ENCODE measurements at regions not wholly inside any gene's neighbourhood (a gene's known extent, or its start where the extent isn't known, plus 50 kb on each side); places are given as distances from the start of the nearest gene placed in this dataset.

DNA sequence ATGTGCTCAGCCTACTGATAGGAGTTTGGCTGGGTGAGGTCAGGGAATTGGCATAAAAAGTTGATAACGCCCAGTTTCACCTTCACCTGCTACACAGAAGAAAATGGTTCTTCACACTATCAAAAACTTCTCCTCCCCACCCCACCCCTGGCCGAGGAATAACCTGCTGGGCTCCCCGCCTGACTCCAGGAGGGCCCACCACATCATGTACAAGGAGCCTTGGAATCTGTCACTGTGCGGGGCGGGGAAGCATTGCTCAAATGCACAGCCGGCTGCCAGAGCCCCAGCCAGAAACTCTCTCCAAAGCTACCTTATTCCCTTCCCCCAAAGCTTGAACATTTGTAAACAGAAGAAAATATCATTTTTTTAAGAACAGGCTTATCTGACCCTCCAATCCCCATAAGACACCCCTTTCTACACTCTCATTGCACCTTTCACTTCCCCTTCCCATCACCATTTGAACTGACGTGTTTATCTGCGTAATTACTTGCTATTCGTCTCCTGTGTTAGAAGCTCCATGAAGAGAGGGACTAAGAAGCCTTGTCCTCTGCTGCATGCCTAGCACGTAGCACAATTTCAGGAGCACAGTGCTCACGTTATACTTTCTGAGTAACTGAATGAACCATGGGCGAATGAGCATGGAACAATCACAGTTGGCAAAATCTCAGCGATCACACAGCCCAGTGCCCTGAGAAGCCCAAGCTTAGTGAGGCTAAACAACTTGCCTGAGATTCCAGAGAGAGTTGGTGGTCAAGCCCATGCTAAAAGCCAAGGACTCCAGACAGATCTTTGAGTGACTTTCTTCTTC lies 82.9 kb downstream of the HES1 start:
- DNase-seq = no peak

DNA sequence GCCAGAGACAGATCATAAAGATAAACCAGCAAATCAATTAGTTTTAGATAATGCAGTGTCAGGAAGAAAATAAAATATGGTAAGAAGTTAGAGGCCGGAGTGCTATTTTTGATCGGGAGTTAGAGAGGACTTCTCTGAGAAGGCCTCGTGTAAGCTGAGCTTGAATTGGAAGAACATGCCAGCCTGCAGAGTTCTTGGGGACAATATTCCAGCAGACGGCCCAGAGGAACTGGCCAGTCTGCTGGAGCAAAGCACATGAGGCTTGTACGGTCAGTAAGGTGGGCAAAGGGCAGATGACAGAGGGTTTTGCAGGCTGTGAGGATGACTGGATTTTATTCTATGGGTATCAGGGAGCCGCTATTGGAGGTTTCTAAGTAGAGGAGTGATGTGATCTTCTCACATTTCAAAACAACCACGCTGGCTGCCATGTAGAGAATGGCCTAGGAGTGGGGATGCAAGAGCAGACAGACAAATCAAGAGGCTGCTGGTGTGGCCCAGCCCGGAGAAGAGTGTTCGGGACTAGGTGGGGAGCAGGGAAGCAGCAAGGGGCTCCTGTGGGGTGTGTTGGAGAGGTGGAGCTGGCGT lies 84.0 kb downstream of the HES1 start:
- DNase-seq = no peak

DNA sequence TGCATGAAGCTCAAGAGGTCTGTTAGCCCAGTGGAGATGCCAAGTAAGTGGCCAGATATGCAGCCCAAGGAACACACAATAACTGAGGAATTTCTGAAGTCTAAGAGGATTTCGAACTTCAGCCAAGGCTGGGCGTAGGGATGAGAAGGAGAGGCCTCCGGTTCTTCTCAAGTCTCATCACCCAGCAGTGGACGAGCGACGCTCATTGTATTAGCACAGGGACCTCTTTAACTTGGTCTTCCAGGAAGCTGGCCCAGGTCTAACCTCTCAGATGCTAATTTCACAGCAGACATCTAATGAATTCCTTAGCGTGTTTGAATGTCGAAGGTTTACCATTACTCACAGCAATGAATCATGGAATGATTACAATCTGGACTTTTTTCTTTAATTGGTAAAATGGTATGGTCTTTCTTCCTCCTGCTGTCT lies 85.0 kb downstream of the HES1 start:
- no peak for DNase-seq

GRCh38 chr3:194221336-194221735 lies 85.4 kb downstream of the HES1 start:
- no peak for DNase-seq

DNA sequence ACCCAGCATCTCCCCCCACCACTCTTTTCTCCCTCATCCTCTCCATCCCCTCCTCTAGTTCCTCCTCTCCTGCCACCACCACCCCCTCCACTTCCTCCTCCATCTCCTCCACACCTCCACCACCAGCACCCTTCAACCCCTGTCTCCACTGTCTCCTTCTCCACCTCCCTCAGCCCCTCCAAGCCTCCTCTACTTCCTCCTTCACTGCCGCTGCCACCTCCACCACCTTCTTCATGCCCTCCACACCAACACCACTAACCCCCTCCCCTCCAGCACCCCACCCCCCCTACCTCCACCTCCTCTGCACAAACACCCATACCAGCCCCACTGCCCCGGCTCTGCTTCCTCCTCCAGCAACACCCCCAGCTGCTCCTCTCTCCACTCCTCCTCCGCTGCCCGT lies 88.0 kb downstream of the HES1 start:
- DNase-seq = no peak

- no peak for DNase-seq
These were observed 88.8 kb downstream of the HES1 start for GRCh38 chr3:194224471-194225417.

DNA sequence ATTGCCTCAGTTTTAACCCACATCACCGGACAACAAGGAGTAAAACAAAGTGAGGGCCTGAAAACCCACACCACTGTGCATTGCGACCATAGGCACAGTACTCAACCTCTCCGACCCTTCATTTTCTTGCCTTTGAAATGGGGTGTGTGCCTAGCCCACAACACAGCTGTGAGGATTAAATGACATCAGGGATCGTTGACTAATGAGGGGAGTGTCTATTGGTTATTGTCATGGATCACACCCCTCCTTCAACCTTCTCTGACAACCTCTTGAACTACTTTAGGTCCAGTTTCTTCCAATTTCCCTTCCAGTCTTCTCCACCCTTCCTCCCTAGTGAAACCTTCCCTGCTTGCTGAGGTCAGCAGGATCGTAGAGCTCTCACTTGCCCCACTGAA lies 89.5 kb downstream of the HES1 start:
- no peak for DNase-seq

DNA sequence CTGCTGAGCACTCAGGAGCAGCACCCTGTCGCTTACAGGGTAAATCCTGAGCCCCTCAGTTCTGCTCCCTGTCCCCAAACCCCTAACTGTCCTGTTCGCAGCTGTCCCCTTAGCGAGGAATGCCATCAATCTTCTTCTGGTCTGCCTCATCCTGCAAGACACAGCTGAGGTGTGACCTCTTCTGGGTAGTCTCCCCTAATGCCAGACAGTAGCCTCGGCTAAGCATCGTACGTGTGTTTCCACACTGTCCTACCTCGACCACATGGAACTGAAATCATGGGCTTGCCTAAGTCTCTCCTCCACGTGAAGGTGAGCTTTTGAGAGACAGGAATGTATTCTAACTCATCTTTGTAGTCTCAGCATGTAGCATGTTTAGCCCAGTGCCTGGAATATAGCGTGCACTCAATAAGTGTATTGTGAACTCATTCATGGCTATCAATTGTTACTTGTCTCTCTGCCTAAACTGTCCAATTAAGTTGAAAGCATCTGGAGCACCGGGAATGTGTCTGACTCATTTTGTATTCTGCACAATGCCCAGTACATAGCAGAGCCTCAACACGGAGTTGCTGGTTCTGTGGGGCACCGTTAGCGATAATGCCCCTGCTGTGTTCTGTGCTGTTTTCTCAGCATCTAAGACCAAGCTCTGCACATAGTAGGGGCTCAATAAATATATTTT lies 90.2 kb downstream of the HES1 start:
- DNase-seq = no peak

DNA sequence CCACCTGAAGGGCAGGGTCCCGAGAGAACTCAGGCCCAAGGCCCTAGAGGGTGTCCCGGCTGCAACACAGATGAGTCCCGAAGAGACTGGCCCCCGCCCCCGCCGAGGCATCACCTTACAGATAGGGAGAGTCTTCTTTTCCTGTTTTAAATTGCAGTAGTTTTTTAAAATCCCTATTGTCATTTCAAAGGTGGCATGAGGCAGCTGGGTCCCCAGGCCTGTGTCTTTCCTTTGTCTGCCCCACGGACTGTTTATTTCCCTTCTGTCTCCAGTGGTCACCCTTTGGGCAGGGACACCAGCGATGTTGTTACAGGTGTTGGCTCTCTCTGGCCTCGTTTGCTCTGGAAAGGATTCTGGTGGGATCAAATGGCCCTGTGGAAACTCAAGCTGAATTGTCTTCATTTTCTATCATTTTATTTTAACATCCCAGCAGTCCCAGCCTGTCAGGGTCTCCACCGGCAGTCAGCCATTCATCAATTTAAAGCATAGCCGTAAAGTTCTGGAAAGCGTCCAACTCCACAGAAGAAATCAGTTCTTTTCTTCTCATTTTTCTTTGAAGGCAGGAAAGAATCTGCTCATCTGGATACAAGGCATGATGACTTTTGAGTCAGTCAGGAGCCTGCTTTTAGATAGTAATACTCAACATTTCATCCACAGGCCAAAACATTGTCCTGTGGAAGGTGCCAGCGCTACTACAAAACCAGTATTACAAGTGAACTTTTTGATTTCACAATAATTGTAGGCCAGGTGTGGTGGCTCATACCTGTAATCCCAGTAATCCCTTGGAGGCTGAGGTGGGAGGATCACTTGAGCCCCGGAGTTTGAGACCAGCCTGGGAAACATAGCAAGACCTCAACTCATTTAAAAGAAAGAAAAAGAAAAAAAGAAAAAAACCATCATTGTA lies 96.2 kb downstream of the HES1 start:
- peak; percentile 71 for DNase-seq

GRCh38 chr3:194233150-194233549 lies 97.2 kb downstream of the HES1 start:
- no peak for DNase-seq

- DNase-seq = no peak
These were observed 99.2 kb downstream of the HES1 start for GRCh38 chr3:194235160-194235559.

DNA sequence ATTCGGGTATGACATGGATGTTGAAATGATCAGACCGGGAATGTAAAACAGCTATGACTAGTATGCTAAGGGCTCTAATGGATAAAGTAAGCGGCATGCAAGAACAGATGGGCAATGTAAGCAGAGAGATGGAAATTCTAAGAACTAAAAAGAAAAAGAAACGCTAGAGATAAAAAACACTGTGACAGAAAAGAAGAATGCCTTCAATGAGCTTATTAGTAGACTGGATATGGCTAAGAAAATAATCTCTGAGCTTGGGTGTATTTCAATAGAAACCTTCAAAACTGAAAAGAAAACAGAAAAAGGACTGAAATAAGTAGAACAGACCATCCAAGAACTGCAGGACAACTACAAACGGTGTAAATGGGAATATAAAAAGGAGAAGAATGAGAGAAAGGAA lies 101.2 kb downstream of the HES1 start:
- DNase-seq = no peak

DNA sequence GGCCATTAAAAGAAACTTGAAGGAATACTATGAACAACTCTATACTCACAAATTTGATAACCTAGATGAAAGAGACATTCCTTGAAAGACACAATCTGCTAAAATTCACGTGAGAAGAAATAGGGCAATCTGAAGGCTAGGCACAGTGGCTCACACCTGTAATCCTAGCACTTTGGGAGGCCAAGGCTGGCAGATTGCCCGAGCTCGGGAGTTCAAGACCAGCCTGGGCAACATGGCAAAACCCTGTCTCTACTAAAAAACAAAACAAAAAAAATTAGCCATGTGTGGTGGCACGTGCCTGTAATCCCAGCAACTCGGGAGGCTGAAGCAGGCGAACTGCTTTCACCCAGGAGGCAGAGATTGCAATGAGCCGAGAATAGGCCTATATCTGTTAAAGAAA lies 104.8 kb downstream of the HES1 start:
- no peak for DNase-seq

- DNase-seq = no peak
These were observed 107.4 kb downstream of the HES1 start for GRCh38 chr3:194243172-194243837.

- DNase-seq = no peak
These were observed 107.0 kb downstream of the CPN2 start for GRCh38 chr3:194244167-194244566.

DNA sequence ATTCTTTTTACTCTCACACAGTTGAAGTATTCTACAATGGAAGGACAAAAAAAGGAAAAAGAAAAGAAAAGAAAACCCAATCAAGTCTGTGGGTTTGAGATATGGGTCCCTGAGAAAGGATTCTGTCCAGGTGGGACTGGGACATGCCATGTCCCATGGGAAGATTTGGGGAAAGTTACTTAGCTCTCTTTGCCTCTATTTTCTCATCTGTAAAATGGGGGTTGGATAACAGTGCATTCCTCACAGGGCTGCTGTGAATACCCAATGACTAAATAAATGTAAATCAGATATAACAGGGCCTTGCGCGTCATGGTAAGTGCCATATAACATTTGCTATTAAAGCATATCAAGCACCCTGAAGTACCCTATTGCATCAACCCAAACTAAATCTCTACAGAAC lies 105.7 kb downstream of the CPN2 start:
- DNase-seq = no peak

- no peak for DNase-seq
These were observed 105.1 kb downstream of the CPN2 start for GRCh38 chr3:194245975-194246561.

- DNase-seq = no peak
These were observed 104.3 kb downstream of the CPN2 start for GRCh38 chr3:194246709-194247349.

DNA sequence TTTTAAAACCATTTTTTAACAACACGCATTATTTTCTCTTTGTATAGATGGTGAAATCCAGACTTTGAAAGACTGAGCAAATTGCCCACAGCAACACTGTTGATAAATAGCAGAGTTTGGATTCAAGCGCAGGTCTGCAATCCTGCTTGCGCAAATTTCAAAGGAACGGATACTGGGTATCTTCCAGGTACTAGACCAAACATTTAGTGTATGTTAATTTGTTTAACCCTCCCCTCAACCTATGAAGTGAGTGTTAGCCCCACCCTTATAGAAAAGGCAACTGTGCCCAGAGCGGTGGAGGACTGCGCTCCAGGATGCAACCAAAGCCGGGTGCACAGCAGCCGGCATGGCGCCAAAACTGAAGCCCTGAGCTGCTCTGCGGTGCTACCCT lies 103.8 kb downstream of the CPN2 start:
- DNase-seq = no peak

All from renal pelvis (tissue), 1 donor.